GM23338 (cell line): ENCODE measurements at regions not wholly inside any gene's neighbourhood (a gene's known extent, or its start where the extent isn't known, plus 50 kb on each side); places are given as distances from the start of the nearest gene placed in this dataset.

Source experiments
- ATAC-seq: fragments of 200-7000 bp; cut with Tn5 transposase; 3 replicates; pipeline ENCODE4 v1.9.1; 2020
- DNase-seq: peaks from one replicate; pipeline ENCODE4 v3.0.0-alpha.2; 2015; ENCODE audit warnings: low spot score
- H2AFZ ChIP-seq: fragments of 200-600 bp; sonication (generic); 2 replicates; pipeline ENCODE4 v1.8.0; 2016; ENCODE audit warnings: antibody characterized with exemption, mild to moderate bottlenecking, moderate library complexity
- H3F3A ChIP-seq: fragments of 200-600 bp; sonication (generic); replicated peaks from 2 replicates; pipeline ENCODE4 v1.8.0; 2017; ENCODE audit warnings: antibody characterized with exemption, mixed run types, low read depth
- H3K27ac ChIP-seq: fragments of 200-600 bp; sonication (generic); 2 replicates; pipeline ENCODE4 v1.6.1; 2016; ENCODE audit warnings: low read depth
- H3K27me3 ChIP-seq: fragments of 200-600 bp; sonication (generic); 2 replicates; pipeline ENCODE4 v1.8.0; 2016; ENCODE audit warnings: mild to moderate bottlenecking, mixed run types, moderate library complexity; ENCODE audit not compliant: insufficient read depth
- H3K36me3 ChIP-seq: fragments of 200-600 bp; sonication (generic); 2 replicates; pipeline ENCODE4 v1.8.0; 2016; ENCODE audit warnings: mild to moderate bottlenecking; ENCODE audit not compliant: insufficient read depth
- H3K4me1 ChIP-seq: fragments of 200-600 bp; sonication (generic); 2 replicates; pipeline ENCODE4 v1.8.0; 2016; ENCODE audit warnings: mild to moderate bottlenecking, moderate library complexity; ENCODE audit not compliant: insufficient read depth
- H3K4me2 ChIP-seq: fragments of 200-600 bp; sonication (generic); 2 replicates; pipeline ENCODE4 v1.7.1; 2017; ENCODE audit warnings: mixed run types
- H3K4me3 ChIP-seq: fragments of 200-600 bp; sonication (generic); 2 replicates; pipeline ENCODE4 v1.6.1; 2016; ENCODE audit warnings: mixed run types
- H3K79me2 ChIP-seq: fragments of 200-600 bp; sonication (generic); replicated peaks from 2 replicates; pipeline ENCODE4 v1.8.0; 2017; ENCODE audit warnings: mild to moderate bottlenecking; ENCODE audit not compliant: insufficient read depth
- H3K9me2 ChIP-seq: fragments of 200-600 bp; sonication (generic); 2 replicates; pipeline ENCODE4 v1.8.0; 2017; ENCODE audit not compliant: insufficient read depth
- H4K20me1 ChIP-seq: fragments of 200-600 bp; sonication (generic); replicated peaks from 2 replicates; pipeline ENCODE4 v1.8.0; 2017; ENCODE audit warnings: mild to moderate bottlenecking; ENCODE audit not compliant: insufficient read depth
- H3K27ac Mint-ChIP-seq: 2 replicates; pipeline ENCODE4 v1.8.0; 2020; ENCODE audit warnings: inconsistent platforms, mild to moderate bottlenecking, moderate library complexity, mixed read lengths
- H3K27me3 Mint-ChIP-seq: 3 replicates; pipeline ENCODE4 v1.8.0; 2022; ENCODE audit warnings: low read depth, mild to moderate bottlenecking, moderate library complexity, mixed read lengths, inconsistent platforms; ENCODE audit not compliant: insufficient read depth, poor library complexity
- H3K36me3 Mint-ChIP-seq: 3 replicates; pipeline ENCODE4 v1.8.0; 2021; ENCODE audit warnings: low read depth, mild to moderate bottlenecking, inconsistent platforms, moderate library complexity, mixed read lengths
- H3K4me1 Mint-ChIP-seq: 3 replicates; pipeline ENCODE4 v1.8.0; 2020; ENCODE audit warnings: mild to moderate bottlenecking, inconsistent platforms, mixed read lengths
- H3K4me3 Mint-ChIP-seq: 3 replicates; pipeline ENCODE4 v1.8.0; 2021; ENCODE audit warnings: moderate library complexity, mild to moderate bottlenecking, inconsistent platforms, mixed read lengths
- H3K9me3 Mint-ChIP-seq: 3 replicates; pipeline ENCODE4 v1.8.0; 2020; ENCODE audit warnings: moderate library complexity, mild to moderate bottlenecking, inconsistent platforms, mixed read lengths
- CREB1 ChIP-seq: fragments of 250-450 bp; sonication (Bioruptor Pico); IDR thresholded peaks from 2 replicates; pipeline ENCODE4 v1.5.0; 2020; ENCODE audit warnings: low read depth, mild to moderate bottlenecking, moderate library complexity
- EZH2 ChIP-seq: fragments of 200-600 bp; sonication (generic); IDR thresholded peaks from one replicate; pipeline ENCODE4 v1.8.0; 2017; ENCODE audit warnings: antibody characterized with exemption, mild to moderate bottlenecking, low read depth; ENCODE audit not compliant: unreplicated experiment
- JUNB ChIP-seq: IDR thresholded peaks from one replicate; pipeline ENCODE4 v1.6.1; 2016; ENCODE audit warnings: antibody characterized with exemption; ENCODE audit not compliant: unreplicated experiment
- NANOG ChIP-seq: IDR thresholded peaks from 2 replicates; pipeline ENCODE4 v1.6.1; 2016; ENCODE audit warnings: antibody characterized with exemption, borderline replicate concordance
- POLR2AphosphoS5 ChIP-seq: IDR thresholded peaks from 2 replicates; pipeline ENCODE4 v1.6.1; 2016; ENCODE audit warnings: antibody characterized with exemption, low read depth
- STAT1 ChIP-seq: IDR thresholded peaks from one replicate; pipeline ENCODE4 v1.6.1; 2016; ENCODE audit warnings: antibody characterized with exemption; ENCODE audit not compliant: unreplicated experiment
- ZNF114 ChIP-seq: fragments of 250-450 bp; sonication (Bioruptor Pico); IDR thresholded peaks from 2 replicates; pipeline ENCODE4 v1.5.0; 2020; ENCODE audit warnings: mild to moderate bottlenecking, moderate library complexity
- ZNF331 ChIP-seq: fragments of 250-450 bp; sonication (Bioruptor Pico); IDR thresholded peaks from 2 replicates; pipeline ENCODE4 v1.5.0; 2020; ENCODE audit warnings: low read depth, mild to moderate bottlenecking, moderate library complexity
- TF ChIP-seq, protein P1 (sequence below): IDR thresholded peaks from one replicate; pipeline ENCODE4 v1.6.1; 2018; ENCODE audit warnings: antibody characterized with exemption; ENCODE audit not compliant: unreplicated experiment
- TF ChIP-seq, protein P2 (sequence below): IDR thresholded peaks from 2 replicates; pipeline ENCODE4 v1.6.1; 2016; ENCODE audit warnings: antibody characterized with exemption
- TF ChIP-seq, protein P3 (sequence below): fragments of 250-450 bp; sonication (Bioruptor Pico); IDR thresholded peaks from 2 replicates; pipeline ENCODE4 v1.5.0; 2020; ENCODE audit warnings: mild to moderate bottlenecking, moderate library complexity
- TF ChIP-seq, protein P4 (sequence below), 2 experiments: fragments of 200-600 bp in 1 of 2; sonication (generic) in 1 of 2; conservative IDR thresholded peaks; 2 replicates each; pipeline versions ENCODE4 v1.5.1 to v1.6.1; 2016 to 2017; ENCODE audit warnings: antibody characterized with exemption in 2 of 2, low read depth in 2 of 2, mild to moderate bottlenecking in 2 of 2, moderate library complexity in 1 of 2

DNA sequence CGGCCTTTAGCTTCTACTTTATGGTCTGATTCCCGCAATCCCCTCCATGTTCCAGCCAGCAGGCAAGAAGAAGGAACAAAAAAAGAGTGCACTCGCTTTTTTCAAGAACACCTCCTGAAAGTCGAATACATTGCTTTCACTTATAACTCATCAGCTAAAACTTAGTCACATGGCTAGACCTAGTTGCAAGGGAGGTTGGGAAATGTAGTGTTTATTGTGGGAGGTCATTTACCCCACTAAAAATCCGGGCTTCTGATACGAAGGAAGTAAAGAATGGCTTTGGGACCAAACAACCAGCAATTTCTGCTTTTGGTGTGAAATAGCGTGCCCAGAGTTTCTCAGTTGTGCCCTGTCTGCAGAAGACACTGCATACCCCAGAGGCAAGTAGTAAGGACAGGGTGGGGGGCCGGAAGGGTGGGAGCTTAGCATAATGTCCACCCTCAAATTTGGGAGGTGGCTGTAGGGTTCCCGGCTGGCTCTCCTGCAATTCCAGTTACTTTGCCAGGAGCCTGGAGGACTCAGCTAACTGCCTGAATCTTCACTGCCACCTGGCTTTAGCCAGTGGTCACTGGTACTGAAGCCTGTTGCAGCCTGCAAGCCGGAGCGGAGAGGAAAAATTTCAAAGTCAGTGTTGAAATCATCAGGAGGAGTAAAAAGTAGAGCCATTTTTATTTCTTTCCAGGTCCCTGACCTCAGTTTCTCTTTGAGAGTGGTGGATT, 57.7 kb upstream of the F3 start:
- no peaks in the 10 kb centered on the region; the same call in 2 of the 3 replicates for H3K36me3 Mint-ChIP-seq
- H3K27me3 Mint-ChIP-seq = peaks cover 4% of the 10 kb centered on the region
- peak; percentile 73 for DNase-seq
- no peaks in the 10 kb centered on the region for H3K27me3 ChIP-seq
- no peaks in the 10 kb centered on the region for H3K9me2 ChIP-seq
- no peaks in the 10 kb centered on the region for H3K79me2 ChIP-seq
- H3K27ac Mint-ChIP-seq = no peak overlapping the region; the same call in 1 of the 2 replicates
- TF ChIP-seq, protein P1, sequence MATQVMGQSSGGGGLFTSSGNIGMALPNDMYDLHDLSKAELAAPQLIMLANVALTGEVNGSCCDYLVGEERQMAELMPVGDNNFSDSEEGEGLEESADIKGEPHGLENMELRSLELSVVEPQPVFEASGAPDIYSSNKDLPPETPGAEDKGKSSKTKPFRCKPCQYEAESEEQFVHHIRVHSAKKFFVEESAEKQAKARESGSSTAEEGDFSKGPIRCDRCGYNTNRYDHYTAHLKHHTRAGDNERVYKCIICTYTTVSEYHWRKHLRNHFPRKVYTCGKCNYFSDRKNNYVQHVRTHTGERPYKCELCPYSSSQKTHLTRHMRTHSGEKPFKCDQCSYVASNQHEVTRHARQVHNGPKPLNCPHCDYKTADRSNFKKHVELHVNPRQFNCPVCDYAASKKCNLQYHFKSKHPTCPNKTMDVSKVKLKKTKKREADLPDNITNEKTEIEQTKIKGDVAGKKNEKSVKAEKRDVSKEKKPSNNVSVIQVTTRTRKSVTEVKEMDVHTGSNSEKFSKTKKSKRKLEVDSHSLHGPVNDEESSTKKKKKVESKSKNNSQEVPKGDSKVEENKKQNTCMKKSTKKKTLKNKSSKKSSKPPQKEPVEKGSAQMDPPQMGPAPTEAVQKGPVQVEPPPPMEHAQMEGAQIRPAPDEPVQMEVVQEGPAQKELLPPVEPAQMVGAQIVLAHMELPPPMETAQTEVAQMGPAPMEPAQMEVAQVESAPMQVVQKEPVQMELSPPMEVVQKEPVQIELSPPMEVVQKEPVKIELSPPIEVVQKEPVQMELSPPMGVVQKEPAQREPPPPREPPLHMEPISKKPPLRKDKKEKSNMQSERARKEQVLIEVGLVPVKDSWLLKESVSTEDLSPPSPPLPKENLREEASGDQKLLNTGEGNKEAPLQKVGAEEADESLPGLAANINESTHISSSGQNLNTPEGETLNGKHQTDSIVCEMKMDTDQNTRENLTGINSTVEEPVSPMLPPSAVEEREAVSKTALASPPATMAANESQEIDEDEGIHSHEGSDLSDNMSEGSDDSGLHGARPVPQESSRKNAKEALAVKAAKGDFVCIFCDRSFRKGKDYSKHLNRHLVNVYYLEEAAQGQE = no peak
- TF ChIP-seq, protein P2, sequence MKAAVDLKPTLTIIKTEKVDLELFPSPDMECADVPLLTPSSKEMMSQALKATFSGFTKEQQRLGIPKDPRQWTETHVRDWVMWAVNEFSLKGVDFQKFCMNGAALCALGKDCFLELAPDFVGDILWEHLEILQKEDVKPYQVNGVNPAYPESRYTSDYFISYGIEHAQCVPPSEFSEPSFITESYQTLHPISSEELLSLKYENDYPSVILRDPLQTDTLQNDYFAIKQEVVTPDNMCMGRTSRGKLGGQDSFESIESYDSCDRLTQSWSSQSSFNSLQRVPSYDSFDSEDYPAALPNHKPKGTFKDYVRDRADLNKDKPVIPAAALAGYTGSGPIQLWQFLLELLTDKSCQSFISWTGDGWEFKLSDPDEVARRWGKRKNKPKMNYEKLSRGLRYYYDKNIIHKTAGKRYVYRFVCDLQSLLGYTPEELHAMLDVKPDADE = no peak
- TF ChIP-seq STAT1 = no peak
- TF ChIP-seq, protein P3, sequence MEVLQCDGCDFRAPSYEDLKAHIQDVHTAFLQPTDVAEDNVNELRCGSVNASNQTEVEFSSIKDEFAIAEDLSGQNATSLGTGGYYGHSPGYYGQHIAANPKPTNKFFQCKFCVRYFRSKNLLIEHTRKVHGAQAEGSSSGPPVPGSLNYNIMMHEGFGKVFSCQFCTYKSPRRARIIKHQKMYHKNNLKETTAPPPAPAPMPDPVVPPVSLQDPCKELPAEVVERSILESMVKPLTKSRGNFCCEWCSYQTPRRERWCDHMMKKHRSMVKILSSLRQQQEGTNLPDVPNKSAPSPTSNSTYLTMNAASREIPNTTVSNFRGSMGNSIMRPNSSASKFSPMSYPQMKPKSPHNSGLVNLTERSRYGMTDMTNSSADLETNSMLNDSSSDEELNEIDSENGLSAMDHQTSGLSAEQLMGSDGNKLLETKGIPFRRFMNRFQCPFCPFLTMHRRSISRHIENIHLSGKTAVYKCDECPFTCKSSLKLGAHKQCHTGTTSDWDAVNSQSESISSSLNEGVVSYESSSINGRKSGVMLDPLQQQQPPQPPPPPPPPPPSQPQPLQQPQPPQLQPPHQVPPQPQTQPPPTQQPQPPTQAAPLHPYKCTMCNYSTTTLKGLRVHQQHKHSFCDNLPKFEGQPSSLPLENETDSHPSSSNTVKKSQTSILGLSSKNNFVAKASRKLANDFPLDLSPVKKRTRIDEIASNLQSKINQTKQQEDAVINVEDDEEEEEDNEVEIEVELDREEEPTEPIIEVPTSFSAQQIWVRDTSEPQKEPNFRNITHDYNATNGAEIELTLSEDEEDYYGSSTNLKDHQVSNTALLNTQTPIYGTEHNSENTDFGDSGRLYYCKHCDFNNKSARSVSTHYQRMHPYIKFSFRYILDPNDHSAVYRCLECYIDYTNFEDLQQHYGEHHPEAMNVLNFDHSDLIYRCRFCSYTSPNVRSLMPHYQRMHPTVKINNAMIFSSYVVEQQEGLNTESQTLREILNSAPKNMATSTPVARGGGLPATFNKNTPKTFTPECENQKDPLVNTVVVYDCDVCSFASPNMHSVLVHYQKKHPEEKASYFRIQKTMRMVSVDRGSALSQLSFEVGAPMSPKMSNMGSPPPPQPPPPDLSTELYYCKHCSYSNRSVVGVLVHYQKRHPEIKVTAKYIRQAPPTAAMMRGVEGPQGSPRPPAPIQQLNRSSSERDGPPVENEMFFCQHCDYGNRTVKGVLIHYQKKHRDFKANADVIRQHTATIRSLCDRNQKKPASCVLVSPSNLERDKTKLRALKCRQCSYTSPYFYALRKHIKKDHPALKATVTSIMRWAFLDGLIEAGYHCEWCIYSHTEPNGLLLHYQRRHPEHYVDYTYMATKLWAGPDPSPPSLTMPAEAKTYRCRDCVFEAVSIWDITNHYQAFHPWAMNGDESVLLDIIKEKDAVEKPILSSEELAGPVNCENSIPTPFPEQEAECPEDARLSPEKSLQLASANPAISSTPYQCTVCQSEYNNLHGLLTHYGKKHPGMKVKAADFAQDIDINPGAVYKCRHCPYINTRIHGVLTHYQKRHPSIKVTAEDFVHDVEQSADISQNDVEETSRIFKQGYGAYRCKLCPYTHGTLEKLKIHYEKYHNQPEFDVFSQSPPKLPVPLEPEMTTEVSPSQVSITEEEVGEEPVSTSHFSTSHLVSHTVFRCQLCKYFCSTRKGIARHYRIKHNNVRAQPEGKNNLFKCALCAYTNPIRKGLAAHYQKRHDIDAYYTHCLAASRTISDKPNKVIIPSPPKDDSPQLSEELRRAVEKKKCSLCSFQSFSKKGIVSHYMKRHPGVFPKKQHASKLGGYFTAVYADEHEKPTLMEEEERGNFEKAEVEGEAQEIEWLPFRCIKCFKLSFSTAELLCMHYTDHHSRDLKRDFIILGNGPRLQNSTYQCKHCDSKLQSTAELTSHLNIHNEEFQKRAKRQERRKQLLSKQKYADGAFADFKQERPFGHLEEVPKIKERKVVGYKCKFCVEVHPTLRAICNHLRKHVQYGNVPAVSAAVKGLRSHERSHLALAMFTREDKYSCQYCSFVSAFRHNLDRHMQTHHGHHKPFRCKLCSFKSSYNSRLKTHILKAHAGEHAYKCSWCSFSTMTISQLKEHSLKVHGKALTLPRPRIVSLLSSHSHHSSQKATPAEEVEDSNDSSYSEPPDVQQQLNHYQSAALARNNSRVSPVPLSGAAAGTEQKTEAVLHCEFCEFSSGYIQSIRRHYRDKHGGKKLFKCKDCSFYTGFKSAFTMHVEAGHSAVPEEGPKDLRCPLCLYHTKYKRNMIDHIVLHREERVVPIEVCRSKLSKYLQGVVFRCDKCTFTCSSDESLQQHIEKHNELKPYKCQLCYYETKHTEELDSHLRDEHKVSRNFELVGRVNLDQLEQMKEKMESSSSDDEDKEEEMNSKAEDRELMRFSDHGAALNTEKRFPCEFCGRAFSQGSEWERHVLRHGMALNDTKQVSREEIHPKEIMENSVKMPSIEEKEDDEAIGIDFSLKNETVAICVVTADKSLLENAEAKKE = 0 out of 2 replicates have a peak, but pooled peaks have one; percentile 31
- TF ChIP-seq EZH2 = no peak
- no peak for TF ChIP-seq CREB1 (CRISPR knock-in tag)
- TF ChIP-seq NANOG = no peak
- no peak for TF ChIP-seq POLR2AphosphoS5
- no peak for TF ChIP-seq ZNF331 (CRISPR knock-in tag)
- TF ChIP-seq JUNB = no peak
- TF ChIP-seq, protein P4, sequence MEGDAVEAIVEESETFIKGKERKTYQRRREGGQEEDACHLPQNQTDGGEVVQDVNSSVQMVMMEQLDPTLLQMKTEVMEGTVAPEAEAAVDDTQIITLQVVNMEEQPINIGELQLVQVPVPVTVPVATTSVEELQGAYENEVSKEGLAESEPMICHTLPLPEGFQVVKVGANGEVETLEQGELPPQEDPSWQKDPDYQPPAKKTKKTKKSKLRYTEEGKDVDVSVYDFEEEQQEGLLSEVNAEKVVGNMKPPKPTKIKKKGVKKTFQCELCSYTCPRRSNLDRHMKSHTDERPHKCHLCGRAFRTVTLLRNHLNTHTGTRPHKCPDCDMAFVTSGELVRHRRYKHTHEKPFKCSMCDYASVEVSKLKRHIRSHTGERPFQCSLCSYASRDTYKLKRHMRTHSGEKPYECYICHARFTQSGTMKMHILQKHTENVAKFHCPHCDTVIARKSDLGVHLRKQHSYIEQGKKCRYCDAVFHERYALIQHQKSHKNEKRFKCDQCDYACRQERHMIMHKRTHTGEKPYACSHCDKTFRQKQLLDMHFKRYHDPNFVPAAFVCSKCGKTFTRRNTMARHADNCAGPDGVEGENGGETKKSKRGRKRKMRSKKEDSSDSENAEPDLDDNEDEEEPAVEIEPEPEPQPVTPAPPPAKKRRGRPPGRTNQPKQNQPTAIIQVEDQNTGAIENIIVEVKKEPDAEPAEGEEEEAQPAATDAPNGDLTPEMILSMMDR (conservative IDR thresholded peaks at IDR 0.05; ENCODE audit: low read depth in 2 of 2) = peak; percentile 63 to 77
- no peak for TF ChIP-seq ZNF114 (CRISPR knock-in tag)
- H3K4me1 Mint-ChIP-seq = peaks cover 18% of the 10 kb centered on the region; the same call in 2 of the 3 replicates
- no peak overlapping the region for H3K27ac ChIP-seq
- H3K4me2 ChIP-seq = no peak overlapping the region
- peak overlapping the region; percentile 40 for H2AFZ ChIP-seq
- H3F3A ChIP-seq = 0 out of 2 replicates have a peak, but pooled peaks cover 3% of the 10 kb centered on the region
- H3K4me3 Mint-ChIP-seq = no peak overlapping the region
- no peaks in the 10 kb centered on the region for H4K20me1 ChIP-seq
- ATAC-seq = peak; percentile 95
- no peak overlapping the region for H3K4me3 ChIP-seq
- no peaks in the 10 kb centered on the region for H3K4me1 ChIP-seq
- no peaks in the 10 kb centered on the region for H3K36me3 ChIP-seq
- H3K9me3 Mint-ChIP-seq = no peaks in the 10 kb centered on the region
